ENCODE measurements at regions not wholly inside any gene's neighbourhood (a gene's known extent, or its start where the extent isn't known, plus 50 kb on each side); places are given as distances from the start of the nearest gene placed in this dataset.

GRCh38 chr4:156578713-156579112 is 392.9 kb downstream of the PDGFC start:
- TF ChIP-seq CTCF (IDR thresholded peaks at IDR 0.05), result no peak
- no peak for TF ChIP-seq POLR2AphosphoS5 (IDR thresholded peaks at IDR 0.05)
- no peak for TF ChIP-seq POLR2A (IDR thresholded peaks at IDR 0.05)

Measured in prostate gland (tissue), 2 donors.